ENCODE measurements at regions not wholly inside any gene's neighbourhood (a gene's known extent, or its start where the extent isn't known, plus 50 kb on each side); places are given as distances from the start of the nearest gene placed in this dataset.

GRCh38 chr20:48126227-48126740 lies 341.0 kb upstream of the SULF2 start (continued):
- TF ChIP-seq THAP8 (CRISPR knock-in tag; IDR thresholded peaks at IDR 0.05; ENCODE audit: borderline replicate concordance) (no peak), TBX2 (CRISPR knock-in tag; IDR thresholded peaks at IDR 0.05; ENCODE audit: borderline replicate concordance) (peak; percentile 32; the same call in 1 of the 2 replicates), NPAS2 (CRISPR knock-in tag; IDR thresholded peaks at IDR 0.05; ENCODE audit: borderline replicate concordance) (no peak), ZNF629 (CRISPR knock-in tag; conservative IDR thresholded peaks at IDR 0.05) (0 out of 2 replicates have a peak, but pooled peaks have one; percentile 21), MZF1 (CRISPR knock-in tag; IDR thresholded peaks at IDR 0.05; ENCODE audit: borderline replicate concordance) (no peak), CREB1 (IDR thresholded peaks at IDR 0.05) (peak; percentile 63), CREB1 (CRISPR knock-in tag; IDR thresholded peaks at IDR 0.05) (no peak; the same call in 1 of the 2 replicates), SIX4 (CRISPR knock-in tag; IDR thresholded peaks at IDR 0.05) (peak; percentile 69; the same call in 1 of the 2 replicates), ZNF274 (CRISPR knock-in tag; IDR thresholded peaks at IDR 0.05) (no peak), RXRA (CRISPR knock-in tag; IDR thresholded peaks at IDR 0.05) (peak; percentile 93), ZFY (CRISPR knock-in tag; IDR thresholded peaks at IDR 0.05) (no peak; the same call in 1 of the 2 replicates), ZNF691 (CRISPR knock-in tag; IDR thresholded peaks at IDR 0.05; ENCODE audit: borderline replicate concordance, low read depth) (peak; percentile 92; the same call in 1 of the 2 replicates), ZNF660 (CRISPR knock-in tag; IDR thresholded peaks at IDR 0.05; ENCODE audit: borderline replicate concordance, low read depth) (no peak), RBAK (CRISPR knock-in tag; IDR thresholded peaks at IDR 0.05) (no peak), ZNF576 (CRISPR knock-in tag; IDR thresholded peaks at IDR 0.05) (no peak), ZNF772 (CRISPR knock-in tag; IDR thresholded peaks at IDR 0.05) (no peak), EEA1 (CRISPR knock-in tag; IDR thresholded peaks at IDR 0.05; ENCODE audit: borderline replicate concordance) (no peak), MTF2 (CRISPR knock-in tag; IDR thresholded peaks at IDR 0.05; ENCODE audit: borderline replicate concordance) (no peak; the same call in 1 of the 2 replicates), NCOA2 (CRISPR knock-in tag; IDR thresholded peaks at IDR 0.05) (peak; percentile 54), ZNF580 (CRISPR knock-in tag; IDR thresholded peaks at IDR 0.05; ENCODE audit: borderline replicate concordance, low read depth) (0 out of 2 replicates have a peak, but pooled peaks have one; percentile 35), KDM5B (CRISPR knock-in tag; IDR thresholded peaks at IDR 0.05; ENCODE audit: borderline replicate concordance) (no peak), HOXA5 (CRISPR knock-in tag; IDR thresholded peaks at IDR 0.05) (no peak), ZSCAN29 (CRISPR knock-in tag; conservative IDR thresholded peaks at IDR 0.05) (no peak), KDM5A (IDR thresholded peaks at IDR 0.05; ENCODE audit: borderline replicate concordance, low read length) (no peak), ZNF550 (CRISPR knock-in tag; IDR thresholded peaks at IDR 0.05; ENCODE audit: borderline replicate concordance) (no peak), SETDB1 (CRISPR knock-in tag; IDR thresholded peaks at IDR 0.05; ENCODE audit: borderline replicate concordance) (no peak), NBN (conservative IDR thresholded peaks at IDR 0.05) (no peak), FIP1L1 (IDR thresholded peaks at IDR 0.05; ENCODE audit: borderline replicate concordance, insufficient read depth, low read depth, low read length) (no peak), KLF12 (CRISPR knock-in tag; IDR thresholded peaks at IDR 0.05; ENCODE audit: borderline replicate concordance) (0 out of 2 replicates have a peak, but pooled peaks have one; percentile 8), FOXK1 (CRISPR knock-in tag; IDR thresholded peaks at IDR 0.05; ENCODE audit: borderline replicate concordance, low read depth) (peak; percentile 67; the same call in 1 of the 2 replicates), ZNF138 (CRISPR knock-in tag; IDR thresholded peaks at IDR 0.05; ENCODE audit: low read depth) (no peak)
